GM23338 (cell line): ENCODE measurements at regions not wholly inside any gene's neighbourhood (a gene's known extent, or its start where the extent isn't known, plus 50 kb on each side); places are given as distances from the start of the nearest gene placed in this dataset.
A peak's percentile ranks its signal among the peaks of the same experiment; 100 is the strongest.

Source experiments
- ATAC-seq: fragments of 200-7000 bp; cut with Tn5 transposase; 3 replicates; pipeline ENCODE4 v1.9.1; 2020
- DNase-seq: peaks from one replicate; pipeline ENCODE4 v3.0.0-alpha.2; 2015; ENCODE audit warnings: low spot score
- H2AFZ ChIP-seq: fragments of 200-600 bp; sonication (generic); 2 replicates; pipeline ENCODE4 v1.8.0; 2016; ENCODE audit warnings: antibody characterized with exemption, mild to moderate bottlenecking, moderate library complexity
- H3F3A ChIP-seq: fragments of 200-600 bp; sonication (generic); replicated peaks from 2 replicates; pipeline ENCODE4 v1.8.0; 2017; ENCODE audit warnings: antibody characterized with exemption, mixed run types, low read depth
- H3K27ac ChIP-seq: fragments of 200-600 bp; sonication (generic); 2 replicates; pipeline ENCODE4 v1.6.1; 2016; ENCODE audit warnings: low read depth
- H3K27me3 ChIP-seq: fragments of 200-600 bp; sonication (generic); 2 replicates; pipeline ENCODE4 v1.8.0; 2016; ENCODE audit warnings: mild to moderate bottlenecking, mixed run types, moderate library complexity; ENCODE audit not compliant: insufficient read depth
- H3K36me3 ChIP-seq: fragments of 200-600 bp; sonication (generic); 2 replicates; pipeline ENCODE4 v1.8.0; 2016; ENCODE audit warnings: mild to moderate bottlenecking; ENCODE audit not compliant: insufficient read depth
- H3K4me1 ChIP-seq: fragments of 200-600 bp; sonication (generic); 2 replicates; pipeline ENCODE4 v1.8.0; 2016; ENCODE audit warnings: mild to moderate bottlenecking, moderate library complexity; ENCODE audit not compliant: insufficient read depth
- H3K4me2 ChIP-seq: fragments of 200-600 bp; sonication (generic); 2 replicates; pipeline ENCODE4 v1.7.1; 2017; ENCODE audit warnings: mixed run types
- H3K4me3 ChIP-seq: fragments of 200-600 bp; sonication (generic); 2 replicates; pipeline ENCODE4 v1.6.1; 2016; ENCODE audit warnings: mixed run types
- H3K79me2 ChIP-seq: fragments of 200-600 bp; sonication (generic); replicated peaks from 2 replicates; pipeline ENCODE4 v1.8.0; 2017; ENCODE audit warnings: mild to moderate bottlenecking; ENCODE audit not compliant: insufficient read depth
- H3K9me2 ChIP-seq: fragments of 200-600 bp; sonication (generic); 2 replicates; pipeline ENCODE4 v1.8.0; 2017; ENCODE audit not compliant: insufficient read depth
- H4K20me1 ChIP-seq: fragments of 200-600 bp; sonication (generic); replicated peaks from 2 replicates; pipeline ENCODE4 v1.8.0; 2017; ENCODE audit warnings: mild to moderate bottlenecking; ENCODE audit not compliant: insufficient read depth
- H3K27ac Mint-ChIP-seq: 2 replicates; pipeline ENCODE4 v1.8.0; 2020; ENCODE audit warnings: inconsistent platforms, mild to moderate bottlenecking, moderate library complexity, mixed read lengths
- H3K27me3 Mint-ChIP-seq: 3 replicates; pipeline ENCODE4 v1.8.0; 2022; ENCODE audit warnings: low read depth, mild to moderate bottlenecking, moderate library complexity, mixed read lengths, inconsistent platforms; ENCODE audit not compliant: insufficient read depth, poor library complexity
- H3K36me3 Mint-ChIP-seq: 3 replicates; pipeline ENCODE4 v1.8.0; 2021; ENCODE audit warnings: low read depth, mild to moderate bottlenecking, inconsistent platforms, moderate library complexity, mixed read lengths
- H3K4me1 Mint-ChIP-seq: 3 replicates; pipeline ENCODE4 v1.8.0; 2020; ENCODE audit warnings: mild to moderate bottlenecking, inconsistent platforms, mixed read lengths
- H3K4me3 Mint-ChIP-seq: 3 replicates; pipeline ENCODE4 v1.8.0; 2021; ENCODE audit warnings: moderate library complexity, mild to moderate bottlenecking, inconsistent platforms, mixed read lengths
- H3K9me3 Mint-ChIP-seq: 3 replicates; pipeline ENCODE4 v1.8.0; 2020; ENCODE audit warnings: moderate library complexity, mild to moderate bottlenecking, inconsistent platforms, mixed read lengths
- EZH2 ChIP-seq: fragments of 200-600 bp; sonication (generic); IDR thresholded peaks from one replicate; pipeline ENCODE4 v1.8.0; 2017; ENCODE audit warnings: antibody characterized with exemption, mild to moderate bottlenecking, low read depth; ENCODE audit not compliant: unreplicated experiment
- NANOG ChIP-seq: IDR thresholded peaks from 2 replicates; pipeline ENCODE4 v1.6.1; 2016; ENCODE audit warnings: antibody characterized with exemption, borderline replicate concordance
- POLR2AphosphoS5 ChIP-seq: IDR thresholded peaks from 2 replicates; pipeline ENCODE4 v1.6.1; 2016; ENCODE audit warnings: antibody characterized with exemption, low read depth
- ZNF114 ChIP-seq: fragments of 250-450 bp; sonication (Bioruptor Pico); IDR thresholded peaks from 2 replicates; pipeline ENCODE4 v1.5.0; 2020; ENCODE audit warnings: mild to moderate bottlenecking, moderate library complexity
- ZNF331 ChIP-seq: fragments of 250-450 bp; sonication (Bioruptor Pico); IDR thresholded peaks from 2 replicates; pipeline ENCODE4 v1.5.0; 2020; ENCODE audit warnings: low read depth, mild to moderate bottlenecking, moderate library complexity
- ZNF462 ChIP-seq: fragments of 250-450 bp; sonication (Bioruptor Pico); IDR thresholded peaks from 2 replicates; pipeline ENCODE4 v1.5.0; 2020; ENCODE audit warnings: mild to moderate bottlenecking, moderate library complexity

DNA sequence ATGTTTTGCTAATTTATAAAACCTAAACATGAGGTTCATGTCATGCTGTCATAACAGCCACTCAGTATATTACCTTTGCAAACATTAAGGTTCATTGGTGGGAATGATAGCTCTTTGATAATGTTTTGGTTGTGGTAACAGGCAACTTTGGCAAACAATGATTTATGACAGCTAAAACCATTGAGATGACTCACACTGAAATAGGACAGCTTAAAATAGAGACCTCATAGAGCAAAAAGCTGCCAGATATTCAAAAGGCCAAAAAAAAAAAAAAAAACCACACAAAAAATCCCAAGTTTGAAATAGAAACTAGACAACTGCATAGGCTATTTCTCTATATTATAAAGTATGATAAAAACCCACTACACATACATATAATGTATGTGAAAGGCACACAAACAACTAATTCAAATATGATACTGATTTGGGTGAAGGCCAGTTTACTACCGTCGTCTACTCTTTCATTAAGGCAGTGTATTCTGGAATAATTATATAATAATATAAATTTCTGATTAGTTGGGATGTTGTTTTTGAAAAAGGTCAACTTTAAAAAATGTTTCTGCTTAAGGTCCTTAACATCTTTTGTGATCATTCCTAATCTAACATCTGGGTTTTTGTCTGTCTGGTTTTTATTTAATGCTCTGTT, 646.0 kb upstream of the PITX2 start (continued):
- TF ChIP-seq ZNF462 (CRISPR knock-in tag) = no peak

DNA sequence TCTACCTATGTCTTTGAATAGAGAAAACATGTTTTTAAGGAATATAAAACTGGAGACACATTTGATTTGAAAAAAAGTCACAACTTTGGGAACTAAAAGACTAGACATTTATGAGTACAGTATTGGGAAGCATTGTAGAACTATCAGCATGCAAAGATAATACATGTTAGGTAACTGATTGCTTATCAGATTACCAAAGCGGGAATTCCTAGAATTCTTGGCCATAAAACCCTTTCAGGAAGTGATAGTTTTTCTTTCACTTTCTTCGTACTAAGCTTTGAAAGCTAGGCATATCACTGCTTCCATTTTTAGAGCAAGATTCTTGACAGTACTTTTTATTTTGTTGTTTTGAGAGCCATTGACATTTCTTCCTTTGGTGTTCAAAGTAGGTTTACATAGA, 646.6 kb upstream of the PITX2 start:
- no peak overlapping the region for H3K27ac ChIP-seq
- H3K27me3 ChIP-seq = no peaks in the 10 kb centered on the region
- H3K4me3 ChIP-seq = no peak overlapping the region
- no peaks in the 10 kb centered on the region for H3K79me2 ChIP-seq
- peaks cover 13% of the 10 kb centered on the region for H3K4me1 Mint-ChIP-seq
- peaks cover 6% of the 10 kb centered on the region; the same call in 1 of the 2 replicates for H3K4me1 ChIP-seq
- no peaks in the 10 kb centered on the region for H3K36me3 Mint-ChIP-seq
- TF ChIP-seq POLR2AphosphoS5 (no peak), ZNF462 (CRISPR knock-in tag) (no peak), EZH2 (no peak), ZNF114 (no peak), ZNF331 (CRISPR knock-in tag) (no peak), NANOG (no peak)
- no peaks in the 10 kb centered on the region for H3K27me3 Mint-ChIP-seq
- no peak for DNase-seq
- no peaks in the 10 kb centered on the region for H3K9me3 Mint-ChIP-seq
- H2AFZ ChIP-seq = no peak overlapping the region
- H4K20me1 ChIP-seq = no peaks in the 10 kb centered on the region
- H3K36me3 ChIP-seq = no peaks in the 10 kb centered on the region
- no peaks in the 10 kb centered on the region for H3F3A ChIP-seq
- H3K4me2 ChIP-seq = no peak overlapping the region
- peak overlapping the region; percentile 50; the same call in 1 of the 2 replicates for H3K27ac Mint-ChIP-seq
- ATAC-seq = no peak
- H3K4me3 Mint-ChIP-seq = no peak overlapping the region
- H3K9me2 ChIP-seq = no peaks in the 10 kb centered on the region
